HEK293 (cell line): ENCODE measurements at regions not wholly inside any gene's neighbourhood (a gene's known extent, or its start where the extent isn't known, plus 50 kb on each side); places are given as distances from the start of the nearest gene placed in this dataset.

Source experiments
- CTCF ChIA-PET: fragments of 350-600 bp; formaldehyde crosslinking; extraction: SDS; loops from one replicate; lab custom pipeline; 2021; ENCODE audit warnings: antibody characterized with exemption; lab: Yijun Ruan, JAX
- POLR2A ChIA-PET: fragments of 300-600 bp; formaldehyde crosslinking; extraction: SDS; loops from one replicate; lab custom pipeline; 2020; ENCODE audit warnings: antibody characterized with exemption, inconsistent platforms; lab: Yijun Ruan, JAX
- H3K27ac ChIP-seq: fragments of 200-500 bp; sonication (Bioruptor generic); 2 replicates; pipeline ENCODE4 v1.5.1; 2014; ENCODE audit warnings: low read depth, low read length, control low read depth, inconsistent platforms; ENCODE audit errors: extremely low read depth
- H3K36me3 ChIP-seq, 2 experiments: fragments of 200-500 bp in 1 of 2; sonication (Bioruptor generic) in 1 of 2; 1 replicate in 1 of 2; 2 replicates in 1 of 2; pipeline ENCODE4 v1.5.1; 2014 to 2017; ENCODE audit warnings: inconsistent platforms in 2 of 2, low read length in 2 of 2; ENCODE audit not compliant: control insufficient read depth in 2 of 2, insufficient read depth in 1 of 2
- H3K4me1 ChIP-seq: fragments of 200-500 bp; sonication (Bioruptor generic); 2 replicates; pipeline ENCODE4 v1.5.1; 2014; ENCODE audit warnings: mild to moderate bottlenecking, low read length, inconsistent platforms; ENCODE audit not compliant: control insufficient read depth, insufficient read depth
- H3K4me3 ChIP-seq: 2 replicates; pipeline ENCODE4 v1.5.1; 2011; ENCODE audit warnings: low read depth, mild to moderate bottlenecking, control low read depth, low read length, moderate library complexity
- H3K9me3 ChIP-seq: fragments of 200-500 bp; sonication (Bioruptor generic); 2 replicates; pipeline ENCODE4 v1.5.1; 2014; ENCODE audit warnings: low read depth, low read length, inconsistent platforms; ENCODE audit not compliant: control insufficient read depth, insufficient read depth
- GLI2 ChIP-seq: fragments of 450-650 bp; formaldehyde crosslinking; IDR thresholded peaks from 2 replicates; pipeline ENCODE4; 2017; ENCODE audit warnings: missing biosample characterization, missing genetic modification characterization, low read depth, borderline replicate concordance
- HOXC10 ChIP-seq: sonication (generic); formaldehyde crosslinking; IDR thresholded peaks from 2 replicates; pipeline ENCODE4 v1.8.1; 2023; ENCODE audit warnings: mild to moderate bottlenecking, missing genetic modification reagents
- MZF1 ChIP-seq: fragments of 450-650 bp; formaldehyde crosslinking; IDR thresholded peaks from 2 replicates; pipeline ENCODE4 v1.5.1; 2017; ENCODE audit warnings: missing biosample characterization, missing genetic modification characterization, borderline replicate concordance
- RBAK ChIP-seq: fragments of 450-650 bp; formaldehyde crosslinking; IDR thresholded peaks from 2 replicates; pipeline ENCODE4 v1.5.1; 2016; ENCODE audit warnings: missing biosample characterization, missing genetic modification characterization
- TRIM28 ChIP-seq: IDR thresholded peaks from 2 replicates; pipeline ENCODE4 v1.6.1; 2011; ENCODE audit warnings: low read length, control low read depth, borderline replicate concordance
- ZNF140 ChIP-seq: fragments of 450-650 bp; formaldehyde crosslinking; IDR thresholded peaks from 2 replicates; pipeline ENCODE4 v1.5.1; 2016; ENCODE audit warnings: missing biosample characterization, missing genetic modification characterization
- ZNF157 ChIP-seq: fragments of 450-650 bp; formaldehyde crosslinking; IDR thresholded peaks from 2 replicates; pipeline ENCODE4 v1.5.1; 2016; ENCODE audit warnings: missing biosample characterization, missing genetic modification characterization
- ZNF175 ChIP-seq: fragments of 450-650 bp; formaldehyde crosslinking; IDR thresholded peaks from 2 replicates; pipeline ENCODE4 v1.5.1; 2016; ENCODE audit warnings: missing biosample characterization, missing genetic modification characterization
- ZNF354C ChIP-seq: fragments of 450-650 bp; formaldehyde crosslinking; IDR thresholded peaks from 2 replicates; pipeline ENCODE4 v1.5.1; 2016; ENCODE audit warnings: missing biosample characterization, missing genetic modification characterization, low read depth, borderline replicate concordance
- ZNF473 ChIP-seq: fragments of 450-650 bp; formaldehyde crosslinking; IDR thresholded peaks from 2 replicates; pipeline ENCODE4 v1.5.1; 2017; ENCODE audit warnings: missing biosample characterization, missing genetic modification characterization
- ZNF501 ChIP-seq: fragments of 450-650 bp; formaldehyde crosslinking; IDR thresholded peaks from 2 replicates; pipeline ENCODE4 v1.5.1; 2016; ENCODE audit warnings: missing biosample characterization, missing genetic modification characterization
- ZNF626 ChIP-seq: fragments of 450-650 bp; sonication (Bioruptor Pico); formaldehyde crosslinking; IDR thresholded peaks from 2 replicates; pipeline ENCODE4 v1.5.1; 2018; ENCODE audit warnings: missing biosample characterization, missing genetic modification characterization, inconsistent platforms
- ZNF785 ChIP-seq: fragments of 450-650 bp; formaldehyde crosslinking; IDR thresholded peaks from 2 replicates; pipeline ENCODE4 v1.5.1; 2016; ENCODE audit warnings: missing biosample characterization, missing genetic modification characterization
- TF ChIP-seq, protein P1 (sequence below): fragments of 450-650 bp; formaldehyde crosslinking; IDR thresholded peaks from 2 replicates; pipeline ENCODE4 v1.5.1; 2016; ENCODE audit warnings: missing biosample characterization, missing genetic modification characterization, borderline replicate concordance
- TF ChIP-seq, protein P2 (sequence below): fragments of 450-650 bp; formaldehyde crosslinking; IDR thresholded peaks from 2 replicates; pipeline ENCODE4 v1.5.1; 2017; ENCODE audit warnings: missing biosample characterization, missing genetic modification characterization
- TF ChIP-seq, protein P3 (sequence below): fragments of 450-650 bp; formaldehyde crosslinking; IDR thresholded peaks from 2 replicates; pipeline ENCODE4 v1.5.1; 2016; ENCODE audit warnings: missing biosample characterization, missing genetic modification characterization, low read depth
- TF ChIP-seq, protein P4 (sequence below): fragments of 450-650 bp; formaldehyde crosslinking; IDR thresholded peaks from 2 replicates; pipeline ENCODE4 v1.5.1; 2016; ENCODE audit warnings: missing biosample characterization, missing genetic modification characterization

DNA sequence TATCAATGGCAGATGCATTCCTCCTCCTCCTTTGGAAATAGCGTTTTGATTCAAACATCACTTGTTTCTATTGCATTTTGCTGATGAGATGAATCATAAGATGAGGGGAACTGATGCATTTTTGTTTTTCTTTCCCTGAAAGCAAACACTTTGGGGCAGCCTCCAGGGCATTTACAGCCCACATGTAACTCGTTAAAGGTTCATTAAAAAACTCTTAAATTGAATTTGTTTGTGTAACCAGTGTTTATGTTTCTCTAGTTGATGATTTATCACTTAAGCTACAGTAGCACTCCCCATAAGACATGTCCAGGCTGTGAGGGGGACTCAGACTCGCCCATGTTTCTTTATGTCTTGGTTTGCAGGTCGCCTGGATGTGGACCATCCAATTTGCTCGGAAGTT is 246.1 kb upstream of the ANKH start:
- CTCF ChIA-PET = interaction anchor here (0.8 to 1.0 kb wide), 2 partner anchors 12 to 1073 kb away, joined by 5 to 8 read pairs; no protein-coding TSS in a partner anchor
- H3K4me3 ChIP-seq = no peak overlapping the region

DNA sequence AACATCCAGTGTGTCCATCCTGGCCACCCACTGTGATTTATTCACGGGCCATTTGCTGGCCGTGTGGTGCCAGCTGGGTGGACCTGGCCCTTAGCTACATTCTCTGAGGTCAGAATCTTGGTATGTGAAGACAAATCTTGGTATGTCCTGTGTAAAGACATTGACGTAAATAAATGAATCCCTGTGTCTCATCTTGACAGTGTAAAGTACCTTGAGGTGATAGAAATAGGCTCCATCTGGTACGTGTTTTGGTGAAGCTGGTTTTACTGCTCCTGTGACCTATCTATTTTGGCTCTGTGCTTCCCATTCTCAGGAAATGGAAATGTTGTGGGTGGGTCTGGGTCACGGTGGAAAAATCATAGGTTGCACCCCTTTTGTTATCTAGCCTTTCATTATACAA is 245.4 kb upstream of the ANKH start:
- no peak overlapping the region for H3K4me3 ChIP-seq
- no peak overlapping the region for H3K27ac ChIP-seq
- peaks cover 5% of the 10 kb centered on the region; the same call in 1 of the 2 replicates for H3K4me1 ChIP-seq
- POLR2A ChIA-PET = no interaction called here
- no peaks in the 10 kb centered on the region; the same call in 1 of the 2 replicates for H3K9me3 ChIP-seq
- H3K36me3 ChIP-seq = no peaks in the 10 kb centered on the region
- TF ChIP-seq TRIM28 (no peak), ZNF501 (tag by site-specific recombination) (no peak), HOXC10 (CRISPR knock-in tag) (no peak)
- TF ChIP-seq, protein P1, sequence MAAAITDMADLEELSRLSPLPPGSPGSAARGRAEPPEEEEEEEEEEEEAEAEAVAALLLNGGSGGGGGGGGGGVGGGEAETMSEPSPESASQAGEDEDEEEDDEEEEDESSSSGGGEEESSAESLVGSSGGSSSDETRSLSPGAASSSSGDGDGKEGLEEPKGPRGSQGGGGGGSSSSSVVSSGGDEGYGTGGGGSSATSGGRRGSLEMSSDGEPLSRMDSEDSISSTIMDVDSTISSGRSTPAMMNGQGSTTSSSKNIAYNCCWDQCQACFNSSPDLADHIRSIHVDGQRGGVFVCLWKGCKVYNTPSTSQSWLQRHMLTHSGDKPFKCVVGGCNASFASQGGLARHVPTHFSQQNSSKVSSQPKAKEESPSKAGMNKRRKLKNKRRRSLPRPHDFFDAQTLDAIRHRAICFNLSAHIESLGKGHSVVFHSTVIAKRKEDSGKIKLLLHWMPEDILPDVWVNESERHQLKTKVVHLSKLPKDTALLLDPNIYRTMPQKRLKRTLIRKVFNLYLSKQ = no peak
- CTCF ChIA-PET = interaction anchor here (1.0 kb wide), 1 partner anchor 11 kb away, joined by 5 read pairs; no protein-coding TSS in a partner anchor

More for the DNA sequence above, 246.1 kb upstream of the ANKH start:
- Histone ChIP-seq H3K4me1 (peaks cover 5% of the 10 kb centered on the region; the same call in 1 of the 2 replicates), H3K27ac (no peak overlapping the region), H3K9me3 (no peaks in the 10 kb centered on the region; the same call in 1 of the 2 replicates), H3K36me3 (no peaks in the 10 kb centered on the region)
- POLR2A ChIA-PET = no interaction called here
- TF ChIP-seq, protein P2, sequence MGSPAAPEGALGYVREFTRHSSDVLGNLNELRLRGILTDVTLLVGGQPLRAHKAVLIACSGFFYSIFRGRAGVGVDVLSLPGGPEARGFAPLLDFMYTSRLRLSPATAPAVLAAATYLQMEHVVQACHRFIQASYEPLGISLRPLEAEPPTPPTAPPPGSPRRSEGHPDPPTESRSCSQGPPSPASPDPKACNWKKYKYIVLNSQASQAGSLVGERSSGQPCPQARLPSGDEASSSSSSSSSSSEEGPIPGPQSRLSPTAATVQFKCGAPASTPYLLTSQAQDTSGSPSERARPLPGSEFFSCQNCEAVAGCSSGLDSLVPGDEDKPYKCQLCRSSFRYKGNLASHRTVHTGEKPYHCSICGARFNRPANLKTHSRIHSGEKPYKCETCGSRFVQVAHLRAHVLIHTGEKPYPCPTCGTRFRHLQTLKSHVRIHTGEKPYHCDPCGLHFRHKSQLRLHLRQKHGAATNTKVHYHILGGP (tag by site-specific recombination) = 0 out of 2 replicates have a peak, but pooled peaks have one; percentile 25
- no peak for TF ChIP-seq ZNF175

DNA sequence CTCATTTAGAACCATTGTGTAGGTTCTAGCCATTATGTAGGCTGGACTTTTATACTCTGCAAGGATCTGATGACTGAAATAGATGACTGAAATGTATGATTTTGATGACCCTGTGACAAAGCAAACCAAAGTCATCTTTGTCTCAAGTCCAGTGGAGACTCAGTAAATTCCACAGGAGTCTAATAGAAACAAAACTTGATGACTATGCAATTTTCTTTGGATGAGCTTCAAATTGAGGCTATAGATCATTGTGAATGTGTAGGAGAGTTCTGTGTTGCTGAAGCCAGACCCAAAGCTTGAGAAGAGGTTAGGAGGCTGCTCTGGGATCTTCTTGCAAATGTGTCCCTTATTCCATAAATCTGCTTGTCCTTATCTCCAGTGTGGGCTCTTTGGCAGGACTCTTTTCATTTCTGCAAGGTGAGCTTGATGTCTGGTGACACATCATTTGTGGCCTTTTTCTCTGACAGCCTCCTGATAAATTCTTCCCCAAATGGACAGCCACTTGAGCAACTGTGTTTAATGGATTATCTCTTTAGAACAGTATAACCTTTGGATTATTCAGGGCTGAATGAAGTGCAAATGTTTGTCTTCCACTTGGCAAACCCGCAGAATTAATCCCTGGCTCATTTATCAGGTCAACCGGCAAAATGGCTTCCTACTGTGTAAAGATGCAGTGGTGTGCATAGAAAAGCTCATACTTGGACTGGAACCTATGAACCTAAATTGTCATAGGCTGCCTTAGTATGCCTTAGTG is 235.1 kb upstream of the ANKH start:
- Histone ChIP-seq H3K36me3 (no peaks in the 10 kb centered on the region), H3K4me1 (no peaks in the 10 kb centered on the region), H3K27ac (no peak overlapping the region), H3K9me3 (no peaks in the 10 kb centered on the region), H3K4me3 (no peak overlapping the region)
- POLR2A ChIA-PET = no interaction called here
- CTCF ChIA-PET = interaction anchor here (0.6 to 1.8 kb wide), 27 partner anchors 8 to 894 kb away, joined by 3 to 19 read pairs (median 3); no protein-coding TSS in a partner anchor
- TF ChIP-seq GLI2 (tag by site-specific recombination) (no peak), RBAK (no peak), ZNF354C (tag by site-specific recombination) (no peak), ZNF157 (tag by site-specific recombination) (no peak), ZNF140 (tag by site-specific recombination) (no peak), ZNF473 (tag by site-specific recombination) (no peak), MZF1 (tag by site-specific recombination) (no peak), ZNF626 (tag by site-specific recombination) (no peak), ZNF785 (tag by site-specific recombination) (no peak)
- TF ChIP-seq, protein P1 = no peak
- TF ChIP-seq, protein P3, sequence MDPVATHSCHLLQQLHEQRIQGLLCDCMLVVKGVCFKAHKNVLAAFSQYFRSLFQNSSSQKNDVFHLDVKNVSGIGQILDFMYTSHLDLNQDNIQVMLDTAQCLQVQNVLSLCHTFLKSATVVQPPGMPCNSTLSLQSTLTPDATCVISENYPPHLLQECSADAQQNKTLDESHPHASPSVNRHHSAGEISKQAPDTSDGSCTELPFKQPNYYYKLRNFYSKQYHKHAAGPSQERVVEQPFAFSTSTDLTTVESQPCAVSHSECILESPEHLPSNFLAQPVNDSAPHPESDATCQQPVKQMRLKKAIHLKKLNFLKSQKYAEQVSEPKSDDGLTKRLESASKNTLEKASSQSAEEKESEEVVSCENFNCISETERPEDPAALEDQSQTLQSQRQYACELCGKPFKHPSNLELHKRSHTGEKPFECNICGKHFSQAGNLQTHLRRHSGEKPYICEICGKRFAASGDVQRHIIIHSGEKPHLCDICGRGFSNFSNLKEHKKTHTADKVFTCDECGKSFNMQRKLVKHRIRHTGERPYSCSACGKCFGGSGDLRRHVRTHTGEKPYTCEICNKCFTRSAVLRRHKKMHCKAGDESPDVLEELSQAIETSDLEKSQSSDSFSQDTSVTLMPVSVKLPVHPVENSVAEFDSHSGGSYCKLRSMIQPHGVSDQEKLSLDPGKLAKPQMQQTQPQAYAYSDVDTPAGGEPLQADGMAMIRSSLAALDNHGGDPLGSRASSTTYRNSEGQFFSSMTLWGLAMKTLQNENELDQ = no peak
- TF ChIP-seq, protein P4, sequence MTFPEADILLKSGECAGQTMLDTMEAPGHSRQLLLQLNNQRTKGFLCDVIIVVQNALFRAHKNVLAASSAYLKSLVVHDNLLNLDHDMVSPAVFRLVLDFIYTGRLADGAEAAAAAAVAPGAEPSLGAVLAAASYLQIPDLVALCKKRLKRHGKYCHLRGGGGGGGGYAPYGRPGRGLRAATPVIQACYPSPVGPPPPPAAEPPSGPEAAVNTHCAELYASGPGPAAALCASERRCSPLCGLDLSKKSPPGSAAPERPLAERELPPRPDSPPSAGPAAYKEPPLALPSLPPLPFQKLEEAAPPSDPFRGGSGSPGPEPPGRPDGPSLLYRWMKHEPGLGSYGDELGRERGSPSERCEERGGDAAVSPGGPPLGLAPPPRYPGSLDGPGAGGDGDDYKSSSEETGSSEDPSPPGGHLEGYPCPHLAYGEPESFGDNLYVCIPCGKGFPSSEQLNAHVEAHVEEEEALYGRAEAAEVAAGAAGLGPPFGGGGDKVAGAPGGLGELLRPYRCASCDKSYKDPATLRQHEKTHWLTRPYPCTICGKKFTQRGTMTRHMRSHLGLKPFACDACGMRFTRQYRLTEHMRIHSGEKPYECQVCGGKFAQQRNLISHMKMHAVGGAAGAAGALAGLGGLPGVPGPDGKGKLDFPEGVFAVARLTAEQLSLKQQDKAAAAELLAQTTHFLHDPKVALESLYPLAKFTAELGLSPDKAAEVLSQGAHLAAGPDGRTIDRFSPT (tag by site-specific recombination) = no peak
